ENCODE measurements at regions not wholly inside any gene's neighbourhood (a gene's known extent, or its start where the extent isn't known, plus 50 kb on each side); places are given as distances from the start of the nearest gene placed in this dataset.
"Not testable (repeated sequence)": the region's sequence is repeated elsewhere in the genome, so short reads cannot be mapped to it uniquely, and the experiment has no call there.

GRCh38 chr1:105436589-105437259 is 1619.8 kb upstream of the PRMT6 start:
- no peak for DNase-seq

GRCh38 chr1:105437847-105438246 is 1618.6 kb upstream of the PRMT6 start:
- no peak for DNase-seq

GRCh38 chr1:105442901-105443300 is 1613.6 kb upstream of the PRMT6 start:
- no peak for DNase-seq

- DNase-seq, result no peak
These were observed 1596.7 kb upstream of the PRMT6 start for GRCh38 chr1:105459759-105460158.

GRCh38 chr1:105462308-105462707 is 1594.2 kb upstream of the PRMT6 start:
- DNase-seq, result no peak

GRCh38 chr1:105467549-105467948 is 1588.9 kb upstream of the PRMT6 start:
- DNase-seq, result no peak

- not testable (repeated sequence) for DNase-seq
These were observed 1585.9 kb upstream of the PRMT6 start for GRCh38 chr1:105470541-105470940.

- no peak for DNase-seq
These were observed 1573.0 kb upstream of the PRMT6 start for GRCh38 chr1:105483436-105483835.

GRCh38 chr1:105485207-105485606 is 1571.3 kb upstream of the PRMT6 start:
- DNase-seq, result no peak

GRCh38 chr1:105492921-105493320 is 1563.6 kb upstream of the PRMT6 start:
- no peak for DNase-seq

GRCh38 chr1:105516068-105516467 is 1540.4 kb upstream of the PRMT6 start:
- no peak for DNase-seq

- DNase-seq, result no peak
These were observed 1522.5 kb upstream of the PRMT6 start for GRCh38 chr1:105533996-105534395.

GRCh38 chr1:105544475-105544874 is 1512.0 kb upstream of the PRMT6 start:
- DNase-seq, result no peak

GRCh38 chr1:105556266-105556665 is 1500.2 kb upstream of the PRMT6 start:
- no peak for DNase-seq

GRCh38 chr1:105558023-105558422 is 1498.5 kb upstream of the PRMT6 start:
- DNase-seq, result no peak

GRCh38 chr1:105565006-105565405 is 1491.5 kb upstream of the PRMT6 start:
- no peak for DNase-seq

GRCh38 chr1:105585791-105586190 is 1470.7 kb upstream of the PRMT6 start:
- no peak for DNase-seq

- DNase-seq, result no peak
These were observed 1464.8 kb upstream of the PRMT6 start for GRCh38 chr1:105591681-105592080.

GRCh38 chr1:105608713-105609112 is 1447.8 kb upstream of the PRMT6 start:
- no peak for DNase-seq

- DNase-seq, result no peak
These were observed 1430.0 kb upstream of the PRMT6 start for GRCh38 chr1:105626276-105626987.

GRCh38 chr1:105631153-105631744 is 1425.2 kb upstream of the PRMT6 start:
- DNase-seq, result not testable (repeated sequence)

- no peak for DNase-seq
These were observed 1423.9 kb upstream of the PRMT6 start for GRCh38 chr1:105632342-105633196.

GRCh38 chr1:105636052-105636451 is 1420.4 kb upstream of the PRMT6 start:
- no peak for DNase-seq

Data from inflammatory macrophage (primary cell).